ENCODE measurements at regions not wholly inside any gene's neighbourhood (a gene's known extent, or its start where the extent isn't known, plus 50 kb on each side); places are given as distances from the start of the nearest gene placed in this dataset.

DNA sequence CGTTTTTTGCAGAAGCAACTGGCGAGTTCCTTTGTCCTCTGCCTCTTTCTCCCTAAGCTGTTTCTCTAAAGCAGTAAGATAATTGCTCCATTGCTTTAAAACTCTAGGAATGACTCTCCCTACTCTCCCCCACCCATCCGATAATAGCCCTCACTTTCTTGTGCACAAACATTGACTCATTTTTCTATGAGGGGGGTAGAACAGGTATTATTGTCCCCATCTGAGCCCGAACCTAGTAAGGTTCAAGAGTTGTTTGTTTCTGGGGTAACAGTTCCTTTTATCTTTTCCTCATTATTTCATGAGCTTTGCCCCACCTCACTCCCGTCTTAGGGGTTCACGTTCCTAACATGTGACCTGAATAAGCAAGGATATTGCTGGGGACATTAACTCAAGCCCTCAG is 190.6 kb downstream of the EMP1 start:
- Histone ChIP-seq H3K9me3 (ENCODE audit: control insufficient read depth, insufficient read depth, low read depth, low read length) (no peaks in the 10 kb centered on the region), H3K27me3 (ENCODE audit: control insufficient read depth, insufficient read depth, low read length) (no peaks in the 10 kb centered on the region), H3K27ac (ENCODE audit: low read length) (no peak overlapping the region), H3K4me1 (ENCODE audit: control insufficient read depth, insufficient read depth, low read length) (peaks cover 7% of the 10 kb centered on the region), H3K4me3 (ENCODE audit: low read depth in 2 of 2, low read length in 2 of 2) (no peak overlapping the region), H3K36me3 (ENCODE audit: control insufficient read depth, insufficient read depth, low read length) (no peaks in the 10 kb centered on the region)
- ChIA-PET POLR2A (interaction anchor here (0.6 kb wide), 1 partner anchor 15 kb away, joined by 3 read pairs; no protein-coding TSS in a partner anchor), CTCF (no interaction called here)
- TF ChIP-seq POLR2AphosphoS5 (IDR thresholded peaks at IDR 0.05; ENCODE audit: low read depth, low read length) (no peak), SIN3A (IDR thresholded peaks at IDR 0.05; ENCODE audit: borderline replicate concordance, insufficient read depth, low read depth, low read length) (no peak), REST (IDR thresholded peaks at IDR 0.05; ENCODE audit: insufficient read depth in 1 of 2, low read depth in 2 of 2, low read length in 1 of 2) (no peak), TCF7L2 (IDR thresholded peaks at IDR 0.05; ENCODE audit: low read depth, low read length) (no peak)
- TF ChIP-seq, protein P1, sequence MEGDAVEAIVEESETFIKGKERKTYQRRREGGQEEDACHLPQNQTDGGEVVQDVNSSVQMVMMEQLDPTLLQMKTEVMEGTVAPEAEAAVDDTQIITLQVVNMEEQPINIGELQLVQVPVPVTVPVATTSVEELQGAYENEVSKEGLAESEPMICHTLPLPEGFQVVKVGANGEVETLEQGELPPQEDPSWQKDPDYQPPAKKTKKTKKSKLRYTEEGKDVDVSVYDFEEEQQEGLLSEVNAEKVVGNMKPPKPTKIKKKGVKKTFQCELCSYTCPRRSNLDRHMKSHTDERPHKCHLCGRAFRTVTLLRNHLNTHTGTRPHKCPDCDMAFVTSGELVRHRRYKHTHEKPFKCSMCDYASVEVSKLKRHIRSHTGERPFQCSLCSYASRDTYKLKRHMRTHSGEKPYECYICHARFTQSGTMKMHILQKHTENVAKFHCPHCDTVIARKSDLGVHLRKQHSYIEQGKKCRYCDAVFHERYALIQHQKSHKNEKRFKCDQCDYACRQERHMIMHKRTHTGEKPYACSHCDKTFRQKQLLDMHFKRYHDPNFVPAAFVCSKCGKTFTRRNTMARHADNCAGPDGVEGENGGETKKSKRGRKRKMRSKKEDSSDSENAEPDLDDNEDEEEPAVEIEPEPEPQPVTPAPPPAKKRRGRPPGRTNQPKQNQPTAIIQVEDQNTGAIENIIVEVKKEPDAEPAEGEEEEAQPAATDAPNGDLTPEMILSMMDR (IDR thresholded peaks at IDR 0.05) = no peak
- ATAC-seq (no peak), DNase-seq (ENCODE audit: low read depth, low spot score) (no peak)
- intact Hi-C loops (cut with micrococcal nuclease; ENCODE audit: unreplicated experiment) (no loop called here), in situ Hi-C loops (cut with HindIII; ENCODE audit: low pct_unique_long_range_greater_than_20kb, low sequenced_read_pairs) (no loop called here)
- BruUV-seq (replicated peaks) = no TSS peak

DNA sequence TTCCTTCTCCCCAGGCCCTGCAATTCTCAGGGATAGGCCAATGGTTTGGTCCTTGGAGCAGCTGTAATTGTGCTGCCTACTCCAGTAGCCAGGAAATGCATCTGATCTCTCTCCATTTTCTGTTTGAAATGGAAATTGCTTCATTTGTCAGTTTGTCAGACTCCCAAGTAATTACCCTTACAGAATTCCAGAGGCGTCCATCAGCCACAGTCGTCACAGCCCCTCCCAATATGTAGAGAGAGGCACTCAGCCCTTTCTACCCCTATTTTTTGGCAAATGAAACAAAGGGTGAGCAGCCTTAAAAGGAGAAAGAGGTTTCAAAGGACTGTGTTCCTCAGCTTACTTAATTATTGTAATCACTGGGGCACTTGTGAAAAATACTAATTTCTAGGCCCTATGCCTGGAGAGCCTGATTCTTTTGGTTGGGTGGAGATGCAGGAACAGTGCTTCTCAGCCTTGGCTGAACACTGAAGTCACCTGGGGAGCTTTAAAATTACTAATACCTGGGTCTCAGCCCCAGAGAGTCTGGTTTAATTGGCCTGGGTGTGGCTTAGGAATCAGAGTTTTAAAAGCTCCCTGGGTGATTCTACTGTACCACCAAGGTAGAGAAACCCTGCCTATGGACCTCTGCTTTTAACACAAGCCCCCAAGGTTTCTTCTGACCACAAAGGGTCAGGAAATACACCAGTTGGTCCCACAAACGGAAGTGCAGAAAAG is 190.0 kb downstream of the EMP1 start:
- BruUV-seq (replicated peaks) = no TSS peak
- no peak for DNase-seq (ENCODE audit: low read depth, low spot score)
- Histone ChIP-seq H3K36me3 (ENCODE audit: control insufficient read depth, insufficient read depth, low read length) (no peaks in the 10 kb centered on the region), H3K27me3 (ENCODE audit: control insufficient read depth, insufficient read depth, low read length) (no peaks in the 10 kb centered on the region), H3K27ac (ENCODE audit: low read length) (no peak overlapping the region), H3K4me3 (ENCODE audit: low read depth in 2 of 2, low read length in 2 of 2) (no peak overlapping the region), H3K4me1 (ENCODE audit: control insufficient read depth, insufficient read depth, low read length) (peaks cover 7% of the 10 kb centered on the region), H3K9me3 (ENCODE audit: control insufficient read depth, insufficient read depth, low read depth, low read length) (no peaks in the 10 kb centered on the region)
- intact Hi-C loops (cut with micrococcal nuclease; ENCODE audit: unreplicated experiment) = no loop called here
- ATAC-seq = no peak
- TF ChIP-seq, protein P1 (IDR thresholded peaks at IDR 0.05) = no peak
- TF ChIP-seq REST (IDR thresholded peaks at IDR 0.05; ENCODE audit: insufficient read depth in 1 of 2, low read depth in 2 of 2, low read length in 1 of 2) (no peak), TCF7L2 (IDR thresholded peaks at IDR 0.05; ENCODE audit: low read depth, low read length) (no peak), POLR2AphosphoS5 (IDR thresholded peaks at IDR 0.05; ENCODE audit: low read depth, low read length) (no peak), SIN3A (IDR thresholded peaks at IDR 0.05; ENCODE audit: borderline replicate concordance, insufficient read depth, low read depth, low read length) (no peak)
- POLR2A ChIA-PET = no interaction called here
- in situ Hi-C loops (cut with HindIII; ENCODE audit: low pct_unique_long_range_greater_than_20kb, low sequenced_read_pairs) = no loop called here
- CTCF ChIA-PET = no interaction called here

Data from Panc1 (cell line).